Activated CD4-positive, alpha-beta T cell treated with anti-CD3 and anti-CD28 coated beads, Interleukin-2, amount 50 U/mL, for 1 hour (primary cell): ENCODE measurements at regions not wholly inside any gene's neighbourhood (a gene's known extent, or its start where the extent isn't known, plus 50 kb on each side); places are given as distances from the start of the nearest gene placed in this dataset.
"Not testable (repeated sequence)": the region's sequence is repeated elsewhere in the genome, so short reads cannot be mapped to it uniquely, and the experiment has no call there.

Experiments
- DNase-seq: peaks from one replicate; pipeline ENCODE4 v3.0.0-alpha.2; 2020

DNA sequence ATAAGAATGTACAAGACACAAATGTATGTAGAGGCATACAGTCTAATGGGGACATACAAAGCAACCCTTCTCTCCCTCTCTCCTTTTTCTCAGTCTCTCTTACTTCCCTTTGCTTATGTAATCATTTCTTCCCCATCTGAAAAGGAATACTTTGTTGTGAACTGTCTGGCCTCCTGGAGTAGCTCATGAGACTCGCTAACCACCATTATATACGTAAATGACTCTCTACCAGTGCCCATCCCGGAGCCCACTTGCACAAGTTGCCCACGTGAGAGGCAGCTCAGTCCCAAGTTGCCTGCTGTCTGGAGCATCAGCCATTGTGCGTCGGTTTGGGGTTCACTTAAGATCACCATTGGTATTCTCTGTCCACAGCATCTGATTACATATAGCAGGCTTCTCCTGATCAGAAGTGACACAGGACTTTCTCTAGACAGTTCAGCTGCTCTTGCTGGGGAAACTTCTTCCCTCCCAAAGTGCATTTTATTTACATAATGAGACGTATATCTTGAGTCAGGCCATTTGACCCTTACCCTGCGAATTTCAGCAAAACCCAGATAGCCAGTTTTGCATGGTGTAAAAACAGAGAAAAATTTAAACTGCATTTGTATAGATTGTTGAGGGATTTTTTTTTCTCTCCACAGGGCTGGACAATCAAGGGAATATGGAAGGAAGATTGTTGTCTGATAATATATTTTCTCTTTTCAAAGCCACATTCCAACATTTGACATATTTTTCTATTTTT lies 220.7 kb upstream of the EGLN3 start:
- DNase-seq = no peak

DNA sequence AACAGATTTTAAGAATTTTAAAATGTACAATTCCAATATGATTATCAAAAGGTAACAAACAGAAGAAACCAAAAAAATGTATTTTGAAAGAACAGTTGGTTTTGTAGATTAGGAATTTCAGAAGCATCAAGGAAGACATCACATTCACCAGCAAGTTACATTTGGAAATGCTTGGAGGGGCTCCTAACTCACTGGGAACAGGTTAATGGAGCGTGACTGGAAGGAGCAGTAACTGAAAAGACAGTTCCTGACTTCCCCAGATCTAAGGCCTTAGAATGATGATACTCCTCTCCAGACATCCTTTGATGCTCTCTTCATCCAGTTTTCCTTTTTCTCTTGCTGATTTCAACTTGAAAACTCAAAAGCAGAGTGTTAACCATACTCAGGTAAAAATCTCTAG lies 220.0 kb upstream of the EGLN3 start:
- no peak for DNase-seq

DNA sequence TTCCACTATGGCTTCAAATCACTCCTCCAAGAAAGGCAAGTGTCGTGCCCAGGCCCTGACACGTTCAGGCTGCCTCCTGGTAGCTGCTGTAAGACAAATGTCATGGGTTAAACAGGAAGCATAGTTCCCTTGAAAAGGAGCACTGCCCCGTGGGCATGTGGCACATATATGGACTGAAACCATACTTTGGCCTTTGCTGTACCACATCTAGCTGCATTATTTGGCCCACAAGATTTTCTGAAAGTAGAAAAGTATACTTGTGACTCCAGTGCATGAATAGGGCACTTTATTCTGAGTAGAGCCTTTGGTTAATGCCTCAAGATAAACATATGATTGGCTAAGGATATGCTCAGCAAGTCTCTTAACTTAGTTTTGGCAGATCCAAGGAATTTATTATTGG lies 218.7 kb upstream of the EGLN3 start:
- no peak for DNase-seq

DNA sequence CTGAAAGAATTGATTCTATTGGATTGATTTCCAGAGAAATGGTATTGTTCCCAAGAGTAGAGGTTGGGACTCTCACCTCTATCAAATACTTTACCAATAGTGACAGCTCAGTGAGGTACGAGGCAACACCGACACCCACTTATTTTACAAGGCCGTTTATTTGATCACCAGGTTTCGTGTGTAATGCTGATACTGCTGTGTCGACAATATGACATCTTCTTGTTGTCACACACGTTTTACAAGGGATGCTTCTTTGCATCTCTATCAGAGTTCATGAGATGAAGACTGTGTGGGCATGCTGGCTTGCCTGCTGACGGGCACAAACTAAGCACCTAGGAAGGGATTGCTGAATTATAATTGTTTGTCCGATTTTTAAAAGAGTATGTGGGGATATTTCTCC lies 217.8 kb upstream of the EGLN3 start:
- no peak for DNase-seq

DNA sequence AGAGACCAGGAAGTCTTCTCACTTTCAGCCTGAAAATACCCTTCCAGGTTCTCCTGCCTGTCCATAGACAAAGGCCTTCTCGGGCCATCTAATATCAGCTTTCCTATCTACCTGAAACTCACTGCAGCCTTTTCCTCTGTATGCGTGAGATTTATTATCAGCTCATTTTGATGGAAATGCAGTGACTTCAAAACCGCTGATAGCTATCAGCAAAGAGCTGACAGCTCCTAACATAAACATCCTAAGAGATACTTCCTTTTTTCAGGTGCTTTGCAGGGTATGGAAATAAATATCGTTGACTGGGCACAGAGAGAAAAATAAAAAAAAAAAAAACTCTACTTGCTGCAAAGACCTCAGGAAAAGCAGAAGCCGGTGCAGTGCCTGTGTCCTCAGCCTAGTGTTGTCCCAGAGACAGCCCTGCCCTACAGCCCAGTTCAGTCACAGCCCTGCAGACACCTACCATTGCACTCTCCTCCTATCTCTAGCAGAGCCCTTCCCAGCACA lies 215.0 kb upstream of the EGLN3 start:
- DNase-seq = no peak

DNA sequence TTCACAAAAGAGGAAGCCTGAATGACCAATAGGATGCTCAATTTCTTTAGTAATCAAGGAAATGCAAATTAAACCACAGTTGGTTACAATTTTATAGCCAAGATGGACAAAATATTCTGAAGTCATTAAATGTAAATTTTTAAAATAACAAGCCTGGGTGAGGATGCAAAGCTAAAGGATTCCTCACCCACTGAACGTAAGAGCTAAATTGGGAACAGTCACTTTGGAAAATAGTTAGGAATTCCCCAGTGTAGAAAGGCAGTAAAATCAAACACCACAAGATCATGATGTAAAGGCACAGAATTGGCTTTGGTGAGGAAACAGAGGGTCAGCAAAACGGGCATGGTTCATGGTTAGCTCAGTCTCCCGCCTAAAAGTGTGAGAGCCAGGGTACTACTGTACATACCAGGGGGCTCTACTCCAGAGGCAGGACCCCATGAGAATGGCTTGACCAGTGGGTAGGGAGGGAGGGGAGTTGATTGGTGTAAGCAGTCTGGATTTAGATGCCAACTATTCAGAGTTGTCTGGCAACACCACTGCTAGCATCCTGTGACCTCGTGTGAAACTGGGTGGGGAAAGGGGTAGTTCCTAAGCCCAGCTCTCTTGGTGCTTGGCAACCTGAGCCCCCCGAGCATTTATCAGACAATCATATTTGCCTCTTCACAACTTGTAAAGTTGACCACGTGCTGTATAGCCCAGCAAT lies 213.4 kb upstream of the EGLN3 start:
- no peak for DNase-seq

DNA sequence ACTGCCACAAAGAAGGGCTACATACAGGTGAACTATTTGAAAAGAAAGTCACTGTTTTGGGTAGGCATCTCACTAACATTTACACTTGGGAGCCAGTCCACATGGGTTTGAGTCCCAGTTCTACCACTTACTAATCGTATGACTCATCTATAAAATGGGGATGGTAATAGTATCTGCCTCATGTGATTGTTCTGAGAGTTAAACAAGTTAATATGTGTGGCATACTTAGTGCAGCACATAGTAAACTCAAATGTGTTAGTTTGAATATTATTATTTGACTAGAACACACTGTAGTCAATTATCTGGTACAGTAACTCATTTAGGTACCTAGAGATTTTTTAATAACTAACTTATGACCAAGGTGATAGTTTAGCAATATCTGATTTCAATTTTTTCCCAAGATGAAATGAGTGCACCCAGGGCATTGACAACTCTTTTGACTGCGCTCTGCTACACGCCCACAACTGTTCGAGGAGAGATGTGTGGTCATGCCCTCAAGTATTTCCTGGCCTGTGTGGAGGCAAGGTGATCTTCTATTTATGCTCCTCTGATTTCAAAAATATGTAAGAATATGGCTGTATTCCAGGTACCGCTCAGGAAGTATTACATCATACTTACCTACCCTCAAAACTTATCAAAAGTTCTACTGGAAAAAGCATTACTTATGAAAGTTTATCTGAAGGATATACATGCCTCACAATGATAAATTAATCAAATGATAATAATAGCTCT lies 210.6 kb upstream of the EGLN3 start:
- DNase-seq = no peak

DNA sequence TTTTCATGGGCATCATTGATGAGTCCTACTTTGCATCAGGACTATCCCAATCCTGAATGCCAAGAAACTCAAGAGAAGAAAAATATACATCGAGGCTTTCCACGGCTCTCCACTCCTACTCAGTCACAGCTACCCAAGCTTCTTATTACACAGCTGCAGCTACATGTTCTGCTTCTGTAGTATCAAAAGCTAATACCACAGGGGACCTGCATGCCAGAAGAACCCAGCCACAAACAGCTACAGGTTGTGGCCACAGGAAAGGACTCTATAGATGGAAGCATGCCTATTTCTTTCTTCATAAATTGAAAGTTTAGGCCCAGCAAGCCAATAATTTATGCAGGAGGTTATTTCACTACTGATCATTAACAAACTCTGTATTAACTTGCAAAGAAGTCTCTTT lies 209.7 kb upstream of the EGLN3 start:
- DNase-seq = no peak

DNA sequence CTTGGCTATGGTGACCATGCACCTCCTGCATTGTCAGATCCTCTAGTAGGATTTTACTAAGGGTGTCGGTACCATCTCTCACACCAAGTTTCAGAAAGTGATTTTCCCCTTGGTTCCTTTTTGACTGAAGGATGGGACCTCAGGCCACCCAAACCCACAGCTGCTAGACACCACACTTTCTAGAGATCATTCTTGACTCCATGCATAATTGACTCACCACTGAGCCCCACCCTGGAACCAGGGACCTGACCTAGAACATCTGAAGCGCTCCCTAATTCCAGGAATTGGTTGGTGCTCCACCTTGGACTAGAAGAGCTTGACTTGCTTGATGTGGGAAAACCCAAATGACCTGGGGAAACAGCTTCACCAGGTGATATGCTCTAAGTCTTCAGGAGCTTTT lies 206.8 kb upstream of the EGLN3 start:
- no peak for DNase-seq

DNA sequence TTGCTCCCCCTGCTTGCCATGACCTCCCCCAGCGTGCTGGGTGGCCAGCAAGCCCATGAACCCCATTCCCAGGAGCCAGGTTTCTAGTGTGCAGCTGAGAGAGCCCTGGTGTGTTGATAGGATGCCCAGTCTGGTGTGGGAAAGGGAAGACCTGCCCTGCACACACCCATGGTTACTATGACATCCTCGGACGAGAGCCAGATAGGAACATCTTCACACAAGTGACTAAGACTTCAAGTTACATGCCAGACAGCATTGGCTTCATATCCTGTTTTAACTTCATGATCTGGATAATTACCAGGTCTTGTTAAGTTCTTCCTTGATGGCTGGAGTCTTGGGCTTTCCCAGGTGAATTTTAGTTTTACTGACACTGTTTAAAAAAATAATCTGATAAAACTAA lies 196.6 kb upstream of the EGLN3 start:
- no peak for DNase-seq

DNA sequence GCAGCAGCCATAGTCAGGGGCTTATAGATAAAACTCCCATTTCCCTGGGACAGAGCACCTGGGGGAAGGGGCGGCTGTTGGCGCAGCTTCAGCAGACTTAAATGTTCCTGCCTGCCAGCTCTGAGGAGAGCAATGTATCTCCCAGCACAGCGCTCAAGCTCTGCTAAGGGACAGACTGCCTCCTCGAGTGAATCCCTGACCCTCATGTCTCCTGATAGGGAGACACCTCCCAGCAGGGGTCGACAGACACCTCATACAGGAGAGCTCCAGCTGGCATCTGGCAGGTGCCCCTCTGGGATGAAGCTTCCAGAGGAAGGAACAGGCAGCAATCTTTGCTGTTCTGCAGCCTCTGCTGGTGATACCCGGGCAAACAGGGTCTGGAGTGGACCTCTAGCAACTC lies 189.3 kb upstream of the EGLN3 start:
- DNase-seq = not testable (repeated sequence)

DNA sequence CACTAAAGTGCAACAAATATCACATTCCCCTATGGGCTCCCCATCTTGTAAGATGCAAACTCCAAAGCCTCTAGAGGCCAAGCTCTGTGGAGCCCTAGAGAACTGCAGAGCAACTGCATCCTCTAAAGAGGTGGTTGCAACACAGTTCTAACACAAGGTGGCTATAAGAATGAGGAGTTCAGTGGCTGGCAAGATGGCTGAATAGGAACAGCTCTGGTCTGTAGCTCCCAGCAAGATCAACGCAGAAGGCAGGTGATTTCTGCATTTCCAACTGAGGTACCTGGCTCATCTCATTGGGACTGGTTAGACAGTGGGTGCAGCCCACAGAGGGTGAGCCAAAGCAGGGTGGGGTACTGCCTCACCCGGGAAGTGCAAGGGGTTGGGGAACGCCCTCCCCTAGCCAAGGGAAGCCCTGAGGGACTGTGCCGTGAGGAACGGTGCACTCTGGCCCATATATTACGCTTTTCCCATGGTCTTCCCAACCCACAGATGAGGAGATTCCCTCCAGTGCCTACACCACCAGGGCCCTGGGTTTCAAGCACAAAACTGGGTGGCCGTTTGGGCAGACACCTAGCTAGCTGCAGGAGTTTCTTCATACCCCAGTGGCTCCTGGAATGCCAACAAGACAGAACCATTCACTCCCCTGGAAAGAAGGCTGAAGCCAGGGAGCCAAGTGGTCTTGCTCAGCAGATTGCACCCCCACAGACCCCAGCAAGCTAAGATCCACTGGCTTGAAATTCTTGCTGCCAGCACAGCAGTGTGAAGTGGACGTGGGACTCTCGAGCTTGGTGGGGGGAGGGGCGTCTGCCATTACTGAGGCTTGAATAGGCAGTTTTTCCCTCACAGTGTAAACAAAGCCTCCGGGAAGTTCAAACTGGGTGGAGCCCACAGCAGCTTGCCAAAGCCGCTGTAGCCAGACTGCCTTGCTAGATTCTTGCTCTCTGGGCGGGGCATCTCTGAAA lies 188.6 kb upstream of the EGLN3 start:
- DNase-seq = not testable (repeated sequence)

DNA sequence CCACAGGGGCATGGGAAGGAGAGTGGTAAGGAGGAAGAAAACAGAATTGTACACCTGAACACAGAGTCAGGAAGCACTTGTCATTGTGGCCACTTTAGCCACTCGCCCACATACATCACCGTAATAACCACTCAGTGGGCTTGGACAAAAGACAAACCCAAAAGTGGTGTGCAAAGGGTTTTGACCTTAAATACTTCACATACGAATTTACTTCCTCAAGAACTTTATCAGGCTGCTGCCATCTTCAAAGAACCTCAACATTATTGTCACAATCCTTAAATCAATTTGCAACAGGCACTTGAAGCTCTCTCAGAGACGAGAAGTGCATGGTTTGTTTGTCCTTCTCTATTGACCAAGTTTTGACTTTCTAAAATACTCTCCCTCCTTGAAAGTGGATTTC lies 187.3 kb upstream of the EGLN3 start:
- no peak for DNase-seq

DNA sequence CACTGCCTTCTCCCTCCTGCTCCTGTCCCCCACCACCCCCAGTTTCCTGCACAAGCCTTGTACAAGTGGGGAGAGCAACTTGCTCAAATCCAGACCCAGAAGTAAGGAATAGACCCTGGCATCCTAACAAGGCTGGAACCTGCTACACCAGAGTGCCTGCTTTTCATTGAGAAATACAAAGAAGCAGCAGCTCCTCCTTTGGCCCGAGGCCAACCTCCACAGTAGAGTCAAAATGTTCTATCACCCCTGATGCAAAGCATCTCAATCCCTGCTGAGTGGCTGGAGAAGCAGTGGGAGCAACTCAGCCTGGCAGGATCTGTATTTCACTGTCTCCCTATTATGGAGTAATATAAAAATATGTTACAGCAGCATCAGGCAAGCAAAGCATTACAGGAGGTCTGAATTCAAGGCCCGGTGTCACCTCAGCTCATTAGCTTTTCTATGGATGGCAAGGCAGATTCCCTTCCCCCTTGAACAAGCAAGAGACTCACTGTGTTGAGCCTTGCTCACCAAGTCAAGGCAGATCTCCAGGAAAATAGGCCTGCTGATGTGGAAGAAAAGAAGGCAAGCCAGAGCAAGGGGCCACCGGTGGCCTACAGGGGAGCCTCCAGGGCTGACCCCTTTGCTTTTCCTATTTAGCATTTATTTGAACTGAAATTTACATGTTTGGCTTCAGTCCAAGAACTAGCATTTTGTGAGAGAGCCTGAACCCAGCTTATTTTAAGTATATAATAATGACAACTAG lies 186.3 kb upstream of the EGLN3 start:
- DNase-seq = no peak

DNA sequence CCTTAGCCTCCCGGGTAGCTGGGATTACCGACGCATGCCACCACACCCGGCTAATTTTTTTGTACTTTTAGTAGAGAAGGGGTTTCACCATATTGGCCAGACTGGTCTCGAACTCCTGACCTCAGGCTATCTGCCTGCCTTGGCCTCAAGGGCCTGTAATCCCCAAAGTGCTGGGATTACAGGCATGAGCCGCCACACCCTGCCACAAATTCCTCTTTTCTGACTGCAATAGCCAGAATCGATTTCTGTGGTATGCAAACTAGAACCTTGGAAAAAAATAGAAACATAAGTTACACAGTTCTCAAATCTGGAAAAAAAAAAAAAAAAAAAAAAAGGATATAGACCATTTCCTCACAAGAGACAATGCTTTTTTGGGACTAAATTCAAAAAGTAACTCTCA lies 184.6 kb upstream of the EGLN3 start:
- no peak for DNase-seq

DNA sequence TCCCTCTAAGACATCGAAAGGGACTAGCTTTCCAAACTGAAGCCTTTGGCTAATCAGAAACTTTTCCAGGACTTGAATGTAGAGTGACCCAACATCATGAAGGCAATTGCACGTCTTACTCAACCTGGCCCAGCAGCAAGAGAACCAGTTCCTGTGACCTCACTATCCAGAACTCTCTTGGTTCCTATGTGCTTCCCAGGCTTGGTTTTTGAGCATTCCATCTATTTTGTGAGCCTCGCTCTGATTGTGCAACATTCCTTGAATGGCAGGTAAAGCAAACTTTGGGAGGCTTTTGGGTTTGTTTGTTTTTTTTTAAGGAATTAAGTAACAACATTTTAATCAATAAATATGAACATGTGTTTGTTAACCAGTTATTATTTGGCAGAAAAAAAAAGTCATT lies 183.6 kb upstream of the EGLN3 start:
- DNase-seq = no peak

DNA sequence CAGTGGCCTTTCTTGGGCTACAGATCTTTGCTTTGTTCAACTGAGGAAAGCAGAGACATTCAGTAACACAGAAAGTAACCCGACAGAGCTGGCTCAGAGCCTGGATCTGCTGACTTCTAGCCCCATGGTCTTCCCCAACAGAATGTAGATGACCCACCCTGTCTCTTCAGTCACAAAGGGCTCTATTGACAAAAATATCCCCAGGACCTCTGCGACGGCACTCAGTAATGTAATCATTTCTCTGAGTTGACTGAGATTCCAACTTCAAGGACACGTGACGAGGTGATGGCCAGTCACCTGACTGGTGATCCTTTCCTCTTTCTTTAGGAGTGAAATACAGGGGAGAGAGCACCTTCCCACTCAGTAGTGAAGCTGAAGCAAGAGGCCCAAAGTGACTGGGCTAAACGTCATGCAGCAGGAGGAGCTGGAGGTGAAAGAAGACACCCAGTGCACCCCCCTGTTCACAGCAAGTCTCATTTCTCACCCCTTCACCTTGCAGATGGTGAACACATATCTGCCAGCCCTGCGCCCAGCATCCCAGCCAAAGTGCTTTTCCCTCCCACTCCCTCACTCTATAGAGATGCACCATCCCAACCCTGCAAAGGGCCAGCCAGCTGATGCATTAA lies 179.2 kb upstream of the EGLN3 start:
- no peak for DNase-seq

DNA sequence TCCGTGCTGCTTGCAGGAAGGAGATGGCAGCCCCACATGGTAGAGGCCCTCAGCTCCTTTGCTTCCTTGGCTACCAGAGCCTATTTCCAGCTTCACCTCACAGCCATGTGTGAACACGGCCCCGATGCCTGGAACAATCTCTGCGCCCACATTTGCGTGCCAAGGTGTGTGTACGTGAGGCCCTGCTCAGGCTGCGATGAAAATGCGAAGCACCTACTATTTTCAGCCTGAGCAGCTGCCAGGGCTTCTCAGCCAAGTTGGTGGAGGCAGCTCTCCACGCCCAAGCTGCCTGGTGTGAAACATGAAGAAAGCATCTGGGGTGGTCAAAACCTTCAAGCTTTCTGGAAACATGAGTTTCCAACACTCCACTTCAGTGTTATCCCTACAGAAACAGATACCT lies 177.8 kb upstream of the EGLN3 start:
- no peak for DNase-seq

DNA sequence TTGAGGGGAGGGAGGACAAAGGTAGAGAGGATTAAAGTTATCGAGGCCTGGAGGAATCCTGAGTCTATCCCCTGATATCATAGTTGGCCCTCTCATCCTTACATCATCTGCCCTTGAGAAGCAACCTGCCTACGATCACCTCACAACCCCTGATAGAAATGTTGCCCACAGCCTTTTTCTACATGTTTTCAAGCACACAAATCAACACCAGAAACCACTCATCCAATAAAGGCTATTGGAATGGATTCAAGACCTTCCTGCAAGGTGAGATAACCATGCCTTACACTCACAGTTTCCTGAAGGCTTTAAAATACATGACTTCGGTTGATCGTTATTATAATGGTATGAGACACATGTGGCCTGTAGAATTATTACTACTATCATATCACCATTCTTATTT lies 175.7 kb upstream of the EGLN3 start:
- DNase-seq = no peak

DNA sequence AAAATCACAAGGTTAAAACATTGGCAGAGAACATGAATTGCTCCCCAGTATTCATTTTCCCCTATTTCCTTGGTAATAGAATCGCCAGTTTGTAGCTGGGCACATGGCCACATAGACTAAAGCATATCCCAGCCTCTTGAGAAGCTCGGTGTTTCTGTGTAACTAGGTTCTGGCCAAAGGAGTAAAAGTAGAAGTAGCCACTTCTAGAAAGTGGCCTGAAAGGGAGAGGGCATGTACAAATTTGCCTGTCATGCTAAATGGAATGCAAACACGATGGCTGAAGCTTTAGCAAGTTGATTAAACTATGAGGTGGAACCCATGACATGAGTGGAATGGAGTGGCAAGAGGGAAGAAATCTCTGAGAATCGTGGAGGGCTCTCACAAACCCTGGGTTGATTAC lies 173.7 kb upstream of the EGLN3 start:
- no peak for DNase-seq

DNA sequence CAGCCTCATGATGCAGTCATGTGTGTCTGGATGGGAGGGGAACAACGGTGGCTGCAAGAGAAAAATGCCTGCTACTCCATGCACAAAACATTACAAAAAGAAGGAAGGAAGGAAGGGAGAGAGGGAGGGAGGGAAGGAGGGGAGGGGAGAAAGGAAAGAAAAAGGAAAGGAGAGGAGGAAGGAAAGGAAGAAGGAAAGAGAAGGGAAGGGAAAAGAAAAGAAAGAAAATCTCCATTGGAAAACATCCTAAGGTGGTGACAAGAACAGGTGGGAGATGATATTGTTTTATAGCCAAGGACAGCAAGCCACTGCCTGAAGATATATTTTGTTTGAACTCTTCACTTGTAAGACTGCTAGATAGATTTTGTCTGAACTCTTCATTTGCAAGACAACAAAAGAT lies 171.8 kb upstream of the EGLN3 start:
- no peak for DNase-seq

DNA sequence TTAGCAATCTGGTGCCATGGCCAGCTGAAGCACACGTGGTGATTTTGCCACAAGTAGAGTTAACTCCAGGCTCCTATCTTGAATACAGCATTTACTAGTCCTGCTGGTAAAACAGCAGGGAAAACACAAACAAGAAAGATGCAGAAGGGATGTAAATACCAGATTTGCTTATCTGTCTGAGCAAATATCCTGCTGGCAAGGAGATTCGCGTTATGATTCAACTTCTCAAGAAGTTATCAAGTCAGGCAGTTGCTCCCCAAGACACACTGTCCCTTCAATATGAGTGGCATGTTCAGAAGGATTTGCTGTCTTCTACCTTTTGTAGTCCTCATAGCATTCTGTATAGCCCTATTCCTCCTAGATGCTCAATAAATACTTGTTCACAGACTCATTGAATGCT lies 171.2 kb upstream of the EGLN3 start:
- no peak for DNase-seq
